SK-N-SH treated with all-trans-retinoic acid at 6 μM for 48 hours (cell line): ENCODE measurements at regions not wholly inside any gene's neighbourhood (a gene's known extent, or its start where the extent isn't known, plus 50 kb on each side); places are given as distances from the start of the nearest gene placed in this dataset.

Experiments used
- ARNTL ChIP-seq: fragments of 450-650 bp; formaldehyde crosslinking; IDR thresholded peaks from 2 replicates; pipeline ENCODE4 v1.5.0; 2020; ENCODE audit warnings: low read depth, mild to moderate bottlenecking, moderate library complexity, borderline replicate concordance
- CREB5 ChIP-seq: fragments of 250-450 bp; sonication (Bioruptor Pico); IDR thresholded peaks from 2 replicates; pipeline ENCODE4 v1.5.1; 2020; ENCODE audit warnings: low read depth, mild to moderate bottlenecking, moderate library complexity
- ISL1 ChIP-seq: fragments of 250-450 bp; sonication (Bioruptor Pico); IDR thresholded peaks from 2 replicates; pipeline ENCODE4 v2.1.2; 2022; ENCODE audit warnings: mild to moderate bottlenecking, moderate library complexity
- OSR1 ChIP-seq: fragments of 250-450 bp; sonication (Bioruptor Pico); IDR thresholded peaks from 2 replicates; pipeline ENCODE4 v1.8.0; 2022; ENCODE audit warnings: moderate library complexity, mild to moderate bottlenecking, inconsistent platforms
- PATZ1 ChIP-seq: fragments of 250-450 bp; sonication (Bioruptor Pico); IDR thresholded peaks from 2 replicates; pipeline ENCODE4 v1.8.0; 2020; ENCODE audit warnings: mild to moderate bottlenecking, moderate library complexity, borderline replicate concordance
- RARB ChIP-seq: fragments of 250-450 bp; sonication (Bioruptor Pico); IDR thresholded peaks from 2 replicates; pipeline ENCODE4 v1.8.0; 2021; ENCODE audit warnings: mild to moderate bottlenecking, moderate library complexity
- TCF4 ChIP-seq: fragments of 250-450 bp; sonication (Bioruptor Pico); IDR thresholded peaks from 2 replicates; pipeline ENCODE4 v1.8.0; 2021; ENCODE audit warnings: mild to moderate bottlenecking, moderate library complexity, borderline replicate concordance
- TSHZ2 ChIP-seq: fragments of 250-450 bp; sonication (Bioruptor Pico); IDR thresholded peaks from 2 replicates; pipeline ENCODE4 v1.5.0; 2020; ENCODE audit warnings: mild to moderate bottlenecking, moderate library complexity
- ZFP3 ChIP-seq: fragments of 250-450 bp; sonication (Bioruptor Pico); IDR thresholded peaks from 2 replicates; pipeline ENCODE4 v1.5.0; 2020; ENCODE audit warnings: mild to moderate bottlenecking, moderate library complexity
- ZNF565 ChIP-seq: fragments of 450-650 bp; formaldehyde crosslinking; conservative IDR thresholded peaks from 2 replicates; pipeline ENCODE4 v1.5.0; 2020; ENCODE audit warnings: low read depth, mild to moderate bottlenecking, moderate library complexity
- TF ChIP-seq, protein P1 (sequence below): fragments of 250-450 bp; sonication (Bioruptor Pico); IDR thresholded peaks from 2 replicates; pipeline ENCODE4 v1.5.1; 2021; ENCODE audit warnings: mild to moderate bottlenecking, moderate library complexity

DNA sequence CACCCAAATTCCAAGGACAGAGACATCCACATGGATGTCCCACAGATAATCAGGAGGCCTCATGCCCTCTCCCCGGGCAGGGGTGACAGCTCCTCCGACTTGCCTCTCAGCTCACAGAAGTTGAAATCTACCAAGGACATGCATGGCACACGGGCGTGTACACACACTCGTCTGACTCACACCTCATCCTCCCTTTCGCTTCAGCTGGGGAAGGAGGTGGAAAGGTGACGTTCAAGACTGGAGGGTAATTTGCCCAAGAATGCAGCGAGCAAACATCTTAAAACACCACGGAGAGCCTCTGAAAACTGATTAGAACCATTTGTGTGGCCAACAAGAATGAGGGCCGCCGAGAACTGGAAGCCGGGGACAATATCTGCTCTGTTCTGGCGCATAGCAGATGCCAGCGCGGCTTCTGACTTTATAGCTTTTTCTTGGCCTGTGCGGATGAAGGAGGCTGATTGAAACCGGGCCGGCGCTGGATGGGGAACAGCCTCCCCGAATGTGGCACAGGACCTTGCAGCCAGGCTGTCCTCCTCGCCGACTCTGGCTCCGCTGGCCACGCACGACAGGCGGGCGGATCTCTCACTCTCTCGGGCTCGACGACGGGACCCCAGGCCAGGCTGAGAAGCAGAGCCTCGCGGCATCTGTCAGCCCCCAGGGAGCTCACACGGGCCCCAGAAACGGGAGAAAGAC lies 100.9 kb downstream of the C16orf95 start:
- TF ChIP-seq CREB5 (CRISPR knock-in tag), result no peak
- TF ChIP-seq PATZ1 (CRISPR knock-in tag), result no peak
- no peak for TF ChIP-seq ZNF565 (CRISPR knock-in tag)
- no peak for TF ChIP-seq OSR1
- TF ChIP-seq ZFP3, result no peak
- no peak for TF ChIP-seq ISL1 (CRISPR knock-in tag)
- no peak for TF ChIP-seq TSHZ2 (CRISPR knock-in tag)
- TF ChIP-seq, protein P1, sequence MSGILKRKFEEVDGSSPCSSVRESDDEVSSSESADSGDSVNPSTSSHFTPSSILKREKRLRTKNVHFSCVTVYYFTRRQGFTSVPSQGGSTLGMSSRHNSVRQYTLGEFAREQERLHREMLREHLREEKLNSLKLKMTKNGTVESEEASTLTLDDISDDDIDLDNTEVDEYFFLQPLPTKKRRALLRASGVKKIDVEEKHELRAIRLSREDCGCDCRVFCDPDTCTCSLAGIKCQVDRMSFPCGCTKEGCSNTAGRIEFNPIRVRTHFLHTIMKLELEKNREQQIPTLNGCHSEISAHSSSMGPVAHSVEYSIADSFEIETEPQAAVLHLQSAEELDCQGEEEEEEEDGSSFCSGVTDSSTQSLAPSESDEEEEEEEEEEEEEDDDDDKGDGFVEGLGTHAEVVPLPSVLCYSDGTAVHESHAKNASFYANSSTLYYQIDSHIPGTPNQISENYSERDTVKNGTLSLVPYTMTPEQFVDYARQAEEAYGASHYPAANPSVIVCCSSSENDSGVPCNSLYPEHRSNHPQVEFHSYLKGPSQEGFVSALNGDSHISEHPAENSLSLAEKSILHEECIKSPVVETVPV (CRISPR knock-in tag), result no peak
- TF ChIP-seq RARB (CRISPR knock-in tag), result no peak
- TF ChIP-seq TCF4 (CRISPR knock-in tag), result no peak
- TF ChIP-seq ARNTL (CRISPR knock-in tag), result no peak
